ENCODE measurements at regions not wholly inside any gene's neighbourhood (a gene's known extent, or its start where the extent isn't known, plus 50 kb on each side); places are given as distances from the start of the nearest gene placed in this dataset.

DNA sequence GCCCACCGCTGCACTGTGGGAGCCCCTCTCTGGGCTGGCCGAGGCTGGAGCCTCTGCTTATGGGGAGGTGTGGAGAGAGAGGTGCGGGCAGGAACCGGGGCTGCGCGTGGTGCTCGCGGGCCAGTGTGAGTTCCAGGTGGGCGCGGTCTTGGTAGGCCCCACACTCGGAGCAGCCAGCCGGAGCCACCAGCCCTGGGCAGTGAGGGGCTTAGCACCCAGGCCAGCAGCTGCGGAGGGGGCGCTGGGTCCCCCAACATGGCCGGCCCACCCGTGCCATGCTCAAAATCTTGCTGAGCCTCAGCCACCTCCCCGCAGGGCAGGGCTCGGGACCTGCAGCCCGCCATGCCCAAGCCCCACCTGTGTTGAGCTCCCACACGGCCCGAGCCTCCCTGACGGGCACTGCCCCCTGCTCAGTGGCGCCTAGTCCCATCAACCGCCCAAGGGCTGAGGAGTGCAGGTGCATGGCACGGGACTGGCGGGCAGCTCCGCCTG is 856.8 kb upstream of the CELF2 start:
- TF ChIP-seq, protein P1, sequence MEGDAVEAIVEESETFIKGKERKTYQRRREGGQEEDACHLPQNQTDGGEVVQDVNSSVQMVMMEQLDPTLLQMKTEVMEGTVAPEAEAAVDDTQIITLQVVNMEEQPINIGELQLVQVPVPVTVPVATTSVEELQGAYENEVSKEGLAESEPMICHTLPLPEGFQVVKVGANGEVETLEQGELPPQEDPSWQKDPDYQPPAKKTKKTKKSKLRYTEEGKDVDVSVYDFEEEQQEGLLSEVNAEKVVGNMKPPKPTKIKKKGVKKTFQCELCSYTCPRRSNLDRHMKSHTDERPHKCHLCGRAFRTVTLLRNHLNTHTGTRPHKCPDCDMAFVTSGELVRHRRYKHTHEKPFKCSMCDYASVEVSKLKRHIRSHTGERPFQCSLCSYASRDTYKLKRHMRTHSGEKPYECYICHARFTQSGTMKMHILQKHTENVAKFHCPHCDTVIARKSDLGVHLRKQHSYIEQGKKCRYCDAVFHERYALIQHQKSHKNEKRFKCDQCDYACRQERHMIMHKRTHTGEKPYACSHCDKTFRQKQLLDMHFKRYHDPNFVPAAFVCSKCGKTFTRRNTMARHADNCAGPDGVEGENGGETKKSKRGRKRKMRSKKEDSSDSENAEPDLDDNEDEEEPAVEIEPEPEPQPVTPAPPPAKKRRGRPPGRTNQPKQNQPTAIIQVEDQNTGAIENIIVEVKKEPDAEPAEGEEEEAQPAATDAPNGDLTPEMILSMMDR (IDR thresholded peaks at IDR 0.05; ENCODE audit: low read depth, low read length, poor library complexity, severe bottlenecking): no peak
- TF ChIP-seq EZH2phosphoT487 (IDR thresholded peaks at IDR 0.05; ENCODE audit: borderline replicate concordance, low read length): no peak

Measured in DOHH2 (cell line).